H9 (cell line): ENCODE measurements at regions not wholly inside any gene's neighbourhood (a gene's known extent, or its start where the extent isn't known, plus 50 kb on each side); places are given as distances from the start of the nearest gene placed in this dataset.

ENCODE experiments used
- DNase-seq: peaks from one replicate; pipeline ENCODE4 v3.0.0-alpha.2; 2017
- H2AFZ ChIP-seq: one replicate; pipeline ENCODE4 v1.6.1; 2013; ENCODE audit warnings: mild to moderate bottlenecking, low read length, control low read depth, moderate library complexity
- H2AK5ac ChIP-seq: 2 replicates; pipeline ENCODE4 v1.6.1; 2013; ENCODE audit warnings: low read length, control low read depth, mixed read lengths; ENCODE audit not compliant: insufficient read length
- H2BK120ac ChIP-seq: one replicate; pipeline ENCODE4 v1.6.1; 2013; ENCODE audit warnings: low read depth, mild to moderate bottlenecking, low read length, control low read depth, inconsistent platforms; ENCODE audit not compliant: poor library complexity, severe bottlenecking
- H2BK12ac ChIP-seq: 2 replicates; pipeline ENCODE4 v1.6.1; 2013; ENCODE audit warnings: low read length, control low read depth, mixed read lengths, low read depth; ENCODE audit not compliant: insufficient read length
- H2BK15ac ChIP-seq: 2 replicates; pipeline ENCODE4 v1.6.1; 2013; ENCODE audit warnings: low read depth, low read length, control low read depth
- H2BK20ac ChIP-seq: one replicate; pipeline ENCODE4 v1.6.1; 2013; ENCODE audit warnings: low read depth, mild to moderate bottlenecking, low read length, control low read depth, inconsistent platforms; ENCODE audit not compliant: poor library complexity, severe bottlenecking
- H2BK5ac ChIP-seq: 2 replicates; pipeline ENCODE4 v1.6.1; 2013; ENCODE audit warnings: low read length, control low read depth, mixed read lengths; ENCODE audit not compliant: insufficient read length
- H3K14ac ChIP-seq: 2 replicates; pipeline ENCODE4 v1.6.1; 2013; ENCODE audit warnings: low read length, control low read depth; ENCODE audit not compliant: insufficient read depth
- H3K18ac ChIP-seq: 2 replicates; pipeline ENCODE4 v1.6.1; 2013; ENCODE audit warnings: low read depth, mild to moderate bottlenecking, mixed read lengths, low read length, control low read depth; ENCODE audit not compliant: insufficient read length
- H3K23ac ChIP-seq: 2 replicates; pipeline ENCODE4 v1.6.1; 2013; ENCODE audit warnings: low read length, control low read depth, mixed read lengths, low read depth; ENCODE audit not compliant: insufficient read length
- H3K23me2 ChIP-seq: 2 replicates; pipeline ENCODE4 v1.6.1; 2013; ENCODE audit warnings: low read depth, mild to moderate bottlenecking, mixed read lengths, low read length, control low read depth; ENCODE audit not compliant: insufficient read length, poor library complexity, severe bottlenecking
- H3K27ac ChIP-seq: 2 replicates; pipeline ENCODE4 v1.5.1; 2013; ENCODE audit warnings: low read length, control low read depth, mixed read lengths, low read depth; ENCODE audit not compliant: insufficient read length
- H3K27me3 ChIP-seq: 2 replicates; pipeline ENCODE4 v1.6.1; 2013; ENCODE audit warnings: low read length, control low read depth, inconsistent platforms; ENCODE audit not compliant: insufficient read depth
- H3K4ac ChIP-seq: 2 replicates; pipeline ENCODE4 v1.6.1; 2013; ENCODE audit warnings: low read depth, mild to moderate bottlenecking, control low read depth, inconsistent platforms, low read length, moderate library complexity
- H3K4me1 ChIP-seq: 2 replicates; pipeline ENCODE4 v1.6.1; 2013; ENCODE audit warnings: low read length, control low read depth, inconsistent platforms; ENCODE audit not compliant: insufficient read depth
- H3K4me2 ChIP-seq: 2 replicates; pipeline ENCODE4 v1.6.1; 2013; ENCODE audit warnings: low read length, control low read depth, mixed read lengths; ENCODE audit not compliant: insufficient read length, insufficient read depth
- H3K56ac ChIP-seq: 2 replicates; pipeline ENCODE4 v1.6.1; 2013; ENCODE audit warnings: low read depth, mild to moderate bottlenecking, mixed read lengths, low read length, control low read depth; ENCODE audit not compliant: insufficient read length
- H3K79me1 ChIP-seq: 2 replicates; pipeline ENCODE4 v1.6.1; 2013; ENCODE audit warnings: low read depth, mild to moderate bottlenecking, moderate library complexity, low read length, control low read depth, inconsistent platforms; ENCODE audit not compliant: insufficient read depth, poor library complexity, severe bottlenecking
- H3K79me2 ChIP-seq: 2 replicates; pipeline ENCODE4 v1.6.1; 2013; ENCODE audit warnings: low read length, control low read depth, inconsistent platforms; ENCODE audit not compliant: insufficient read depth
- H3K9ac ChIP-seq: 2 replicates; pipeline ENCODE4 v1.6.1; 2013; ENCODE audit warnings: low read length, control low read depth, mixed read lengths; ENCODE audit not compliant: insufficient read length; ENCODE audit errors: extremely low read depth
- H3K9me3 ChIP-seq: one replicate; pipeline ENCODE4 v1.6.1; 2013; ENCODE audit warnings: low read depth, low read length, inconsistent platforms; ENCODE audit not compliant: control insufficient read depth
- H3T11ph ChIP-seq: one replicate; pipeline ENCODE4 v1.6.1; 2013; ENCODE audit warnings: mild to moderate bottlenecking, low read length, control low read depth, inconsistent platforms
- H4K20me1 ChIP-seq: one replicate; pipeline ENCODE4 v1.6.1; 2013; ENCODE audit not compliant: control insufficient read depth, insufficient read length, insufficient read depth
- H4K5ac ChIP-seq: 2 replicates; pipeline ENCODE4 v1.6.1; 2013; ENCODE audit warnings: low read depth, mild to moderate bottlenecking, mixed read lengths, low read length, control low read depth; ENCODE audit not compliant: insufficient read length
- H4K8ac ChIP-seq: replicated peaks from 2 replicates; pipeline ENCODE4 v1.6.1; 2013; ENCODE audit warnings: low read length, control low read depth, mixed read lengths, low read depth; ENCODE audit not compliant: insufficient read length
- H4K91ac ChIP-seq: 2 replicates; pipeline ENCODE4 v1.6.1; 2013; ENCODE audit warnings: low read depth, mild to moderate bottlenecking, moderate library complexity, mixed read lengths, low read length, control low read depth; ENCODE audit not compliant: insufficient read length
- H3K27ac Mint-ChIP-seq, 3 experiments: 2 replicates in 2 of 3; 3 replicates in 1 of 3; pipeline ENCODE4 v1.8.0; 2020 to 2021; ENCODE audit warnings: mixed read lengths in 3 of 3, mild to moderate bottlenecking in 1 of 3, moderate library complexity in 1 of 3
- H3K27me3 Mint-ChIP-seq: 2 replicates; pipeline ENCODE4 v1.8.0; 2021; ENCODE audit warnings: low read depth, mild to moderate bottlenecking, moderate library complexity, mixed read lengths
- H3K36me3 Mint-ChIP-seq, 3 experiments: 2 replicates in 2 of 3; 3 replicates in 1 of 3; pipeline ENCODE4 v1.8.0; 2020 to 2021; ENCODE audit warnings: low read depth in 3 of 3, mixed read lengths in 3 of 3; ENCODE audit not compliant: insufficient read depth in 1 of 3
- H3K4me1 Mint-ChIP-seq, 2 experiments: 2 replicates each; pipeline ENCODE4 v1.8.0; 2020; ENCODE audit warnings: mixed read lengths in 2 of 2
- H3K4me3 Mint-ChIP-seq, 2 experiments: 2 replicates in 1 of 2; 3 replicates in 1 of 2; pipeline ENCODE4 v1.8.0; 2020 to 2021; ENCODE audit warnings: mild to moderate bottlenecking in 2 of 2, mixed read lengths in 2 of 2, moderate library complexity in 1 of 2
- H3K9me3 Mint-ChIP-seq, 2 experiments: 2 replicates in 1 of 2; 3 replicates in 1 of 2; pipeline ENCODE4 v1.8.0; 2020; ENCODE audit warnings: mild to moderate bottlenecking in 2 of 2, mixed read lengths in 2 of 2, moderate library complexity in 1 of 2
- CTCF ChIP-seq: fragments of 200-600 bp; sonication (generic); conservative IDR thresholded peaks from 3 replicates; pipeline ENCODE4 v1.8.0; 2021; ENCODE audit warnings: antibody characterized with exemption, mild to moderate bottlenecking
- WGBS: extraction: QIAGEN DNeasy Blood & Tissue Kit; methylation state at CpG from one replicate; pipeline ENCODE4 v1.1.7; 2013; ENCODE audit warnings: missing lambda C conversion rate, low lambda C conversion rate, mixed read lengths; ENCODE audit not compliant: insufficient read length; ENCODE audit errors: extremely low coverage; 5-methylcytosine and 5-hydroxymethylcytosine counted together

GRCh38 chr7:53351681-53352080, 316.2 kb downstream of the POM121L12 start:
- no CpG with 5 or more reads among the region's 2 CpGs for WGBS
- Histone ChIP-seq H4K5ac (no peak overlapping the region), H2BK120ac (no peak overlapping the region), H3K23me2 (no peaks in the 10 kb centered on the region), H2AFZ (no peak overlapping the region), H3K79me2 (no peaks in the 10 kb centered on the region), H3K4ac (no peak overlapping the region), H2BK15ac (no peak overlapping the region), H2BK5ac (no peak overlapping the region), H3K9me3 (no peaks in the 10 kb centered on the region), H3K27ac (no peak overlapping the region), H4K20me1 (no peaks in the 10 kb centered on the region), H2BK20ac (no peak overlapping the region), H3K9ac (no peak overlapping the region), H3K4me1 (no peaks in the 10 kb centered on the region), H2BK12ac (no peak overlapping the region), H2AK5ac (no peak overlapping the region), H3K4me2 (no peak overlapping the region), H4K8ac (no peak overlapping the region), H3K14ac (no peak overlapping the region), H3K23ac (no peak overlapping the region), H3K18ac (no peak overlapping the region), H3K56ac (no peak overlapping the region), H3K27me3 (no peaks in the 10 kb centered on the region), H4K91ac (no peak overlapping the region), H3K79me1 (no peaks in the 10 kb centered on the region), H3T11ph (no peak overlapping the region)
- Mint-ChIP-seq H3K4me3 (no peak overlapping the region), H3K4me1 (no peaks in the 10 kb centered on the region), H3K36me3 (peaks cover 0 to 3% (median 1%) of the 10 kb centered on the region in 3 experiments; a peak in 3 of 7 replicates), H3K27ac (no peak overlapping the region), H3K27me3 (no peaks in the 10 kb centered on the region), H3K9me3 (peaks cover 0 to 8% of the 10 kb centered on the region in 2 experiments; a peak in 3 of 5 replicates)
- no peak for DNase-seq
- no peak for TF ChIP-seq CTCF
